ENCODE measurements at regions not wholly inside any gene's neighbourhood (a gene's known extent, or its start where the extent isn't known, plus 50 kb on each side); places are given as distances from the start of the nearest gene placed in this dataset.

DNA sequence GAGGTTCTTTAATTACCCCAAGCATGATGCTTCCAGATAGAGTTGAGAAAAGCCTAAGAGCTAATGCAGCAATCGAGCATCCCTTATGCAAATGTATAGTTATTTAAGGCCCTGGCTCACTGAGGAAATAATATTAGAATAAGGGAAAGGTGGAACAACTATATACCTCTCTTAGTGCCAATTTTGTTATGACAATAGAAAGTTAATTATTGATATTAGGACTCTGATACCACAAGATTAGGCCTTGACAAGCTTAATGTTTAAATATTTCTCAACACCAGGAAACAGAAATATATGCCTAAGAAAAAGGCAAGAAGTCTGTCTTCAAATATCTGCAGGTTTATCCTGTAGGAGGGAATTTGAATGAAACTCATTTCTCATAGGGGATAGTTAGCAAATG is 371.0 kb downstream of the PRELID2 start:
- TF ChIP-seq GABPA (IDR thresholded peaks at IDR 0.05; ENCODE audit: low read depth) (no peak), CTCF (IDR thresholded peaks at IDR 0.05; ENCODE audit: insufficient read depth, low read length) (no peak), POLR2AphosphoS5 (IDR thresholded peaks at IDR 0.05; ENCODE audit: low read depth) (no peak), SPI1 (IDR thresholded peaks at IDR 0.05; ENCODE audit: borderline replicate concordance, low read depth) (no peak), REST (IDR thresholded peaks at IDR 0.05; ENCODE audit: insufficient replicate concordance, low read depth) (no peak)
- H3K27ac ChIP-seq (replicated peaks): no peak overlapping the region
- no peaks in the 10 kb centered on the region for H3K27me3 ChIP-seq (ENCODE audit: insufficient read depth, poor library complexity, severe bottlenecking)
- H3K4me3 ChIP-seq (replicated peaks; ENCODE audit: insufficient read depth, low read length): no peak overlapping the region
- DNase-seq (ENCODE audit: low read depth in 1 of 2, low spot score in 1 of 2): no peak

DNA sequence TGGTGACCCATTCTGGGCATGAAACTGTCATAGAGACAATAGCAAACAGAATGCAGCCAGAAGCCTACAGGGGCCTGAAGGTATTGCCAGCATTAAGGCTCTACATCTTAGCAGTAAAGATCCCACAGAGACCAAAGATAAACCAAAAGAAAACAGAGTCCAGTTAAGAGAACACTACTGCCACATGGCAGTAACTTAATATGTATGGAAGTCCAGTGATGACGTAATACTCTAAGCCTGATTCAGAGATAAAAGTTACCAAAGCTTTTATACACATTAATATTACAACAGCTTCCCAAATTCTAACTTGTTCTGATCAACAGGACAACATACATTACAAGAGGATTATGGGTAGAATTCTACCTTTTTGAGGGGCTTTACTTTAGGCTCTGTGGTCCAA is 371.5 kb downstream of the PRELID2 start:
- Histone ChIP-seq H3K27ac (replicated peaks) (no peak overlapping the region), H3K27me3 (ENCODE audit: insufficient read depth, poor library complexity, severe bottlenecking) (no peaks in the 10 kb centered on the region), H3K4me3 (replicated peaks; ENCODE audit: insufficient read depth, low read length) (no peak overlapping the region)
- no peak for DNase-seq (ENCODE audit: low read depth in 1 of 2, low spot score in 1 of 2)
- no peak for TF ChIP-seq GABPA (IDR thresholded peaks at IDR 0.05; ENCODE audit: low read depth)
- no peak for TF ChIP-seq SPI1 (IDR thresholded peaks at IDR 0.05; ENCODE audit: borderline replicate concordance, low read depth)
- no peak for TF ChIP-seq REST (IDR thresholded peaks at IDR 0.05; ENCODE audit: insufficient replicate concordance, low read depth)
- no peak for TF ChIP-seq CTCF (IDR thresholded peaks at IDR 0.05; ENCODE audit: insufficient read depth, low read length)
- no peak for TF ChIP-seq POLR2AphosphoS5 (IDR thresholded peaks at IDR 0.05; ENCODE audit: low read depth)

GRCh38 chr5:145462525-145462924 is 372.6 kb downstream of the PRELID2 start:
- TF ChIP-seq REST (IDR thresholded peaks at IDR 0.05; ENCODE audit: insufficient replicate concordance, low read depth): no peak
- Histone ChIP-seq H3K4me3 (replicated peaks; ENCODE audit: insufficient read depth, low read length) (no peak overlapping the region), H3K27ac (replicated peaks) (no peak overlapping the region), H3K27me3 (ENCODE audit: insufficient read depth, poor library complexity, severe bottlenecking) (no peaks in the 10 kb centered on the region)
- DNase-seq (ENCODE audit: low read depth in 1 of 2, low spot score in 1 of 2): no peak
